ENCODE measurements at regions not wholly inside any gene's neighbourhood (a gene's known extent, or its start where the extent isn't known, plus 50 kb on each side); places are given as distances from the start of the nearest gene placed in this dataset.

DNA sequence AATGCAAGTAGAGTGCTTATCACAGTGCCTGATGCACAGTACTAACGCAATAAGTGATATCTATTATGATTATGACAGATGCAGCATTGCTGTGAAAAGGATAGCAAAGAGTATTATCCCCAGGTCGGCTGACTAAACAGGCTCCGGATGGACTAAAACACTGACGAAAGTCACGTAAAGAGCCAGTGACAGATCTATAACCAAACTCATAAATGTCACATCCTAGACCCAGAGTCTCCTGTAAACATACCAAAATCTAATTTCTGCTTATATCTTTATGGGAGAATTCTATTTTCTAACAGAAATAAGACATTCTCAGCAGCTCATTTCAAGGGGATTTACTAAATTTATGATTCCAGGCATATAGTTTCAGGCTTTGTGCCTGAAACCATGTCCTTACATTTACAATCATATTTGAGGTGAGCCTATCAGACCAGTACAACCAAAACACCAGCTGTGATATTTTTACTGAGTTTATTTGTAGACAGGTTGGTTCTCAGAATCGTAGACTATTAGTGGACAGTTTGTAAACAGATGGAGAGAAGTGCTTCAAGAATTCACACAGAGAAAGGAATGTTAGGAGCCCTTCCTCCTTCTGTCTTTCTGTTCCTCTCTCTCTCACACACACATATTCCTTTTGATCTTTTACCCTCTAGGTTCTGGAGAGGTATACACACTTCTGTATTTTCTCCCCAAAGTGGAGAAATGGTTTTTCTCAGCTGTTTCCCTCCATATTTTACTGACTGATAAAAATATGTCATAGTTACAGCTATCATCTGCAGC is 52.4 kb upstream of the WDR26 start:
- H3K27ac ChIP-seq: no peak overlapping the region
- TF ChIP-seq CTCF (IDR thresholded peaks at IDR 0.05): no peak
- TF ChIP-seq POLR2A (IDR thresholded peaks at IDR 0.05): no peak
- H3K4me1 ChIP-seq: peaks cover 4% of the 10 kb centered on the region
- DNase-seq (no peak), ATAC-seq (no peak)
- 66 to 75% methylated on average over 6 of the region's 6 CpGs for WGBS, 2 donors
- intact Hi-C loops (cut with DNase I): no loop called here
- no peaks in the 10 kb centered on the region for H3K36me3 ChIP-seq (replicated peaks in 1 of 2; ENCODE audit: insufficient read depth in 1 of 2, low read depth in 2 of 2)
- no peaks in the 10 kb centered on the region for H3K27me3 ChIP-seq
- H3K9me3 ChIP-seq: no peaks in the 10 kb centered on the region
- H3K4me3 ChIP-seq: no peak overlapping the region

- DNase-seq (no peak), ATAC-seq (no peak)
- H3K27ac ChIP-seq: no peak overlapping the region
- 95 to 98% methylated on average over 2 of the region's 2 CpGs for WGBS, 2 donors
- intact Hi-C loops (cut with DNase I): no loop called here
- H3K9me3 ChIP-seq: no peaks in the 10 kb centered on the region
- H3K4me3 ChIP-seq: no peak overlapping the region
- TF ChIP-seq POLR2A (IDR thresholded peaks at IDR 0.05) (no peak), CTCF (IDR thresholded peaks at IDR 0.05) (no peak)
- peaks cover 19% of the 10 kb centered on the region for H3K4me1 ChIP-seq
- no peaks in the 10 kb centered on the region for H3K27me3 ChIP-seq
- no peaks in the 10 kb centered on the region for H3K36me3 ChIP-seq (replicated peaks in 1 of 2; ENCODE audit: insufficient read depth in 1 of 2, low read depth in 2 of 2)
Observed at GRCh38 chr1:224488806-224489499, 54.4 kb upstream of the WDR26 start.

- no peak for DNase-seq
- H3K27me3 ChIP-seq: no peaks in the 10 kb centered on the region
- H3K4me3 ChIP-seq: no peak overlapping the region
- no peak overlapping the region for H3K27ac ChIP-seq
- no peak for ATAC-seq
- no peaks in the 10 kb centered on the region for H3K36me3 ChIP-seq (replicated peaks in 1 of 2; ENCODE audit: insufficient read depth in 1 of 2, low read depth in 2 of 2)
- H3K9me3 ChIP-seq: no peaks in the 10 kb centered on the region
- no peak for TF ChIP-seq POLR2A (IDR thresholded peaks at IDR 0.05)
- no peak for TF ChIP-seq CTCF (IDR thresholded peaks at IDR 0.05)
- H3K4me1 ChIP-seq: peaks cover 19% of the 10 kb centered on the region
- intact Hi-C loops (cut with DNase I): no loop called here
- WGBS, 2 donors: 59 to 68% methylated on average over 5 of the region's 5 CpGs
Observed at GRCh38 chr1:224489534-224490365, 55.2 kb upstream of the WDR26 start.

DNA sequence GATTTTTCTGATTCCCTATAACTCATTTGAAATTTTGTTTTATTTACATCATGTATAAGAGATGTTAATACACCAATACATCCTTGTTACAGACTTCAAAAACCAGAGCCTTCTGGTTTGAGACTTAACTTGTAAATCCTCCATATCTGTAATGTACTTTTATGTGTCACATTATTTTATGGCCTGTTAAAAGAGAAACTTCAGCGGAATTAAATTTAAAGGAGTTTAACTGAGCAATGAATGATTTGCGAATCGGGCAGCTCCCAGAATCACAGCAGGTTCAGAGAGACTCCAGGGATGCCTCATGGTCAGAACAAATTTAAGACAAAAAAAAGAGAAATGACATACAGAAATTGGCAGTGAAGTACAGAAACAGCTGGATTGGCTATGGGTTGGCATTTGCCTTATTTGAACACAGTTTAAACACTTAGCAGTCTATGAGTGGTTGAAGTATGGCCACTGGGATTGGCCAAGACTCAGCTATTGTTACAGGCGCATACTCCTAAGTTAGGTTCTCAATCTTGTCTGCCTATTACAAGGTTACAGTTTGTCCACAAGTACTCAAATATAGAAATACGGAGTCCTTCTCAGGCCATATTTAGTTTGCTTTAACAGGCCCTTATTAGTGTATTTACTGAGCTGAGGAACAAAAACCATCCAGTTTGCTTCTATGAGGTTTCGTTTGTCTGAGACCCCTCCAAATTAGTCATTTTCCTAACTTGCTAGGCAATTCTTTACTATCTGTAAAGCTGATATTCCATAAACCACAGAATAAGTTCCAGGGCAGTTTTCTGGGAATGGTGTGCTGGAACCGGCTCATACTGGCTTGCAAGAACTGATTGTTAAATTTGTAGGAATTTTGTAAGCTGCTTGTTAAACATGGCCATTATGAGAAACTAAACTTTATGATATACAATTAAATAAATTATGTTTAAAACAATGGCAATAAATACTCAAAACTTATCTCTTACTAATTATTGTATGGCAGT is 56.2 kb upstream of the WDR26 start:
- H3K36me3 ChIP-seq (replicated peaks in 1 of 2; ENCODE audit: insufficient read depth in 1 of 2, low read depth in 2 of 2): no peaks in the 10 kb centered on the region
- H3K4me1 ChIP-seq: peaks cover 19% of the 10 kb centered on the region
- no peak for TF ChIP-seq CTCF (IDR thresholded peaks at IDR 0.05)
- no peak for TF ChIP-seq POLR2A (IDR thresholded peaks at IDR 0.05)
- H3K4me3 ChIP-seq: no peak overlapping the region
- 91 to 96% methylated on average over 7 of the region's 7 CpGs for WGBS, 2 donors
- no peak for ATAC-seq
- DNase-seq: no peak
- no peaks in the 10 kb centered on the region for H3K9me3 ChIP-seq
- H3K27ac ChIP-seq: no peak overlapping the region
- H3K27me3 ChIP-seq: no peaks in the 10 kb centered on the region
- intact Hi-C loops (cut with DNase I): no loop called here

All from body of pancreas (tissue), 4 donors.